WTC11 (cell line): ENCODE measurements at regions not wholly inside any gene's neighbourhood (a gene's known extent, or its start where the extent isn't known, plus 50 kb on each side); places are given as distances from the start of the nearest gene placed in this dataset.
"Not testable (repeated sequence)": the region's sequence is repeated elsewhere in the genome, so short reads cannot be mapped to it uniquely, and the experiment has no call there.

Experiments
- ATAC-seq: fragments of 200-7000 bp; cut with Tn5 transposase; 2 replicates; pipeline ENCODE4 v1.10.0; 2021; ENCODE audit warnings: mild to moderate bottlenecking, moderate library complexity
- CTCF ChIA-PET: fragments of 300-600 bp; sonication (Branson Sonifier 250); formaldehyde crosslinking; loops from one replicate; lab custom pipeline; 2021; ENCODE audit warnings: antibody characterized with exemption; lab: Charles Lee
- POLR2A ChIA-PET: fragments of 350-600 bp; sonication (Branson Sonifier 250); formaldehyde crosslinking; loops from one replicate; lab custom pipeline; 2021; ENCODE audit warnings: antibody characterized with exemption; lab: Charles Lee
- DNase-seq: peaks from one replicate; pipeline ENCODE4 v3.0.0; 2021; ENCODE audit warnings: low spot score
- H3K27ac Mint-ChIP-seq: 2 replicates; pipeline ENCODE4 v1.8.0; 2021; ENCODE audit warnings: mixed read lengths
- H3K27me3 Mint-ChIP-seq: 2 replicates; pipeline ENCODE4 v1.8.0; 2021; ENCODE audit warnings: low read depth, mild to moderate bottlenecking, moderate library complexity, mixed read lengths
- H3K36me3 Mint-ChIP-seq: 2 replicates; pipeline ENCODE4 v1.8.0; 2021; ENCODE audit warnings: mixed read lengths
- H3K4me1 Mint-ChIP-seq: 2 replicates; pipeline ENCODE4 v1.8.0; 2022; ENCODE audit warnings: mixed read lengths
- H3K4me3 Mint-ChIP-seq: 2 replicates; pipeline ENCODE4 v1.8.0; 2021; ENCODE audit warnings: mild to moderate bottlenecking, moderate library complexity, mixed read lengths
- H3K9me3 Mint-ChIP-seq: 2 replicates; pipeline ENCODE4 v1.8.0; 2021; ENCODE audit warnings: mixed read lengths
- CDX4 ChIP-seq: fragments of 250-450 bp; sonication (Bioruptor Pico); IDR thresholded peaks from 2 replicates; pipeline ENCODE4 v1.9.0; 2021; ENCODE audit warnings: moderate library complexity, mild to moderate bottlenecking, inconsistent platforms, borderline replicate concordance
- CREB1 ChIP-seq: sonication (generic); formaldehyde crosslinking; IDR thresholded peaks from 2 replicates; pipeline ENCODE4 v1.8.0; 2023; ENCODE audit warnings: mild to moderate bottlenecking, missing genetic modification reagents
- CREM ChIP-seq: sonication (generic); formaldehyde crosslinking; IDR thresholded peaks from 2 replicates; pipeline ENCODE4 v1.8.1; 2022; ENCODE audit warnings: mild to moderate bottlenecking, missing genetic modification reagents, moderate library complexity
- GABPB1 ChIP-seq: sonication (generic); formaldehyde crosslinking; IDR thresholded peaks from 2 replicates; pipeline ENCODE4 v1.8.1; 2023; ENCODE audit warnings: mild to moderate bottlenecking, missing genetic modification reagents
- OVOL2 ChIP-seq: fragments of 250-450 bp; sonication (Bioruptor Pico); IDR thresholded peaks from 2 replicates; pipeline ENCODE4 v1.9.0; 2021; ENCODE audit warnings: mild to moderate bottlenecking, borderline replicate concordance
- SP1 ChIP-seq: sonication (generic); formaldehyde crosslinking; conservative IDR thresholded peaks from 2 replicates; pipeline ENCODE4 v1.8.1; 2022; ENCODE audit warnings: missing genetic modification reagents
- TCF7 ChIP-seq: sonication (generic); formaldehyde crosslinking; IDR thresholded peaks from 2 replicates; pipeline ENCODE4 v1.8.0; 2022; ENCODE audit warnings: mild to moderate bottlenecking, low read depth, missing genetic modification reagents, moderate library complexity
- USF2 ChIP-seq: sonication (generic); formaldehyde crosslinking; IDR thresholded peaks from 2 replicates; pipeline ENCODE4 v1.8.1; 2023; ENCODE audit warnings: mild to moderate bottlenecking, missing genetic modification reagents, moderate library complexity
- ZNF281 ChIP-seq: sonication (generic); formaldehyde crosslinking; IDR thresholded peaks from 2 replicates; pipeline ENCODE4 v1.8.0; 2023; ENCODE audit warnings: mild to moderate bottlenecking, missing genetic modification reagents
- ZNF317 ChIP-seq: sonication (generic); formaldehyde crosslinking; IDR thresholded peaks from 2 replicates; pipeline ENCODE4 v1.8.1; 2023; ENCODE audit warnings: low read depth, mild to moderate bottlenecking, moderate library complexity, missing genetic modification reagents, borderline replicate concordance

- H3K27ac Mint-ChIP-seq, POLR2A ChIA-PET, ATAC-seq, CTCF ChIA-PET, H3K36me3 Mint-ChIP-seq, H3K9me3 Mint-ChIP-seq, H3K27me3 Mint-ChIP-seq, H3K4me3 Mint-ChIP-seq, DNase-seq: not testable (repeated sequence)
- peaks cover 39% of the 10 kb centered on the region for H3K4me1 Mint-ChIP-seq
Observed at GRCh38 chr16:85519050-85519440, 94.1 kb upstream of the GSE1 start.

- H3K9me3 Mint-ChIP-seq: peaks cover 9% of the 10 kb centered on the region
Observed at GRCh38 chr16:85519540-85520231, 93.4 kb upstream of the GSE1 start.

GRCh38 chr16:85520853-85521521 lies 92.1 kb upstream of the GSE1 start:
- Mint-ChIP-seq H3K27me3 (no peaks in the 10 kb centered on the region), H3K4me3 (no peak overlapping the region), H3K9me3 (peaks cover 9% of the 10 kb centered on the region), H3K36me3 (0 out of 2 replicates have a peak, but pooled peaks cover 3% of the 10 kb centered on the region), H3K27ac (peak overlapping the region; percentile 68; the same call in 1 of the 2 replicates), H3K4me1 (peaks cover 40% of the 10 kb centered on the region)
- ATAC-seq (no peak), DNase-seq (no peak)
- ChIA-PET CTCF (interaction anchor here (1.0 to 1.5 kb wide), 2 partner anchors 30 to 105 kb away, joined by 3 to 4 read pairs; no protein-coding TSS in a partner anchor), POLR2A (no interaction called here)
- TF ChIP-seq CREB1 (CRISPR knock-in tag): no peak
- TF ChIP-seq CREM (CRISPR knock-in tag): no peak
- TF ChIP-seq GABPB1 (CRISPR knock-in tag): peak; percentile 77

More at GRCh38 chr16:85519540-85520231, 93.4 kb upstream of the GSE1 start:
- TF ChIP-seq ZNF317 (CRISPR knock-in tag) (no peak), ZNF281 (CRISPR knock-in tag) (no peak), CREM (CRISPR knock-in tag) (no peak), USF2 (CRISPR knock-in tag) (no peak)
- CTCF ChIA-PET: no interaction called here
- 0 out of 2 replicates have a peak, but pooled peaks cover 3% of the 10 kb centered on the region for H3K36me3 Mint-ChIP-seq
- no peak overlapping the region for H3K4me3 Mint-ChIP-seq
- H3K27ac Mint-ChIP-seq: no peak overlapping the region
- H3K4me1 Mint-ChIP-seq: peaks cover 42% of the 10 kb centered on the region
- DNase-seq (no peak), ATAC-seq (no peak)
- no peaks in the 10 kb centered on the region for H3K27me3 Mint-ChIP-seq
- POLR2A ChIA-PET: no interaction called here

- Mint-ChIP-seq H3K36me3 (0 out of 2 replicates have a peak, but pooled peaks cover 3% of the 10 kb centered on the region), H3K27me3 (no peaks in the 10 kb centered on the region), H3K27ac (peak overlapping the region; percentile 68; the same call in 1 of the 2 replicates), H3K9me3 (peaks cover 9% of the 10 kb centered on the region), H3K4me1 (peaks cover 43% of the 10 kb centered on the region), H3K4me3 (no peak overlapping the region)
- ATAC-seq (no peak), DNase-seq (no peak)
- no peak for TF ChIP-seq CDX4 (CRISPR knock-in tag)
- TF ChIP-seq OVOL2 (CRISPR knock-in tag): no peak
- TF ChIP-seq SP1 (CRISPR knock-in tag): no peak
- TF ChIP-seq TCF7 (CRISPR knock-in tag): no peak
- ChIA-PET CTCF (interaction anchor here (1.0 to 1.5 kb wide), 2 partner anchors 31 to 106 kb away, joined by 3 to 4 read pairs; no protein-coding TSS in a partner anchor), POLR2A (no interaction called here)
Observed at GRCh38 chr16:85521552-85522307, 91.4 kb upstream of the GSE1 start.
